Lower leg skin (tissue), 4 donors: ENCODE measurements at regions not wholly inside any gene's neighbourhood (a gene's known extent, or its start where the extent isn't known, plus 50 kb on each side); places are given as distances from the start of the nearest gene placed in this dataset.

ENCODE experiments used
- DNase-seq, 2 donors: peaks; one replicate each; pipeline ENCODE4 v3.0.0-alpha.2; 2019; ENCODE audit warnings: low spot score in 2 of 2
- H3K4me3 ChIP-seq: fragments of 200-600 bp; sonication (generic); 2 replicates; pipeline ENCODE4 v1.5.1; 2017; ENCODE audit warnings: mild to moderate bottlenecking, low read depth; ENCODE audit not compliant: poor library complexity, severe bottlenecking
- POLR2A ChIP-seq, 2 donors: fragments of 450-650 bp; IDR thresholded peaks; one replicate each; pipeline ENCODE4 v1.6.1; 2016 to 2017; ENCODE audit warnings: antibody characterized with exemption in 2 of 2, mild to moderate bottlenecking in 1 of 2, moderate library complexity in 1 of 2
- WGBS, 2 donors: methylation state at CpG; one replicate each; pipeline ENCODE4 v1.1.5; 2018; 5-methylcytosine and 5-hydroxymethylcytosine counted together
- intact Hi-C: fragments of 100-400 bp; cut with DNase I; formaldehyde crosslinking; loops from one replicate; pipeline ENCODE4 v1.15.0; 2023; ENCODE audit warnings: low total_unique reads
- TF ChIP-seq, protein P1 (sequence below), 3 donors: fragments of 450-650 bp; IDR thresholded peaks; one replicate each; pipeline ENCODE4 v1.5.1; 2016; ENCODE audit warnings: antibody characterized with exemption in 3 of 3, mild to moderate bottlenecking in 3 of 3, moderate library complexity in 2 of 3

DNA sequence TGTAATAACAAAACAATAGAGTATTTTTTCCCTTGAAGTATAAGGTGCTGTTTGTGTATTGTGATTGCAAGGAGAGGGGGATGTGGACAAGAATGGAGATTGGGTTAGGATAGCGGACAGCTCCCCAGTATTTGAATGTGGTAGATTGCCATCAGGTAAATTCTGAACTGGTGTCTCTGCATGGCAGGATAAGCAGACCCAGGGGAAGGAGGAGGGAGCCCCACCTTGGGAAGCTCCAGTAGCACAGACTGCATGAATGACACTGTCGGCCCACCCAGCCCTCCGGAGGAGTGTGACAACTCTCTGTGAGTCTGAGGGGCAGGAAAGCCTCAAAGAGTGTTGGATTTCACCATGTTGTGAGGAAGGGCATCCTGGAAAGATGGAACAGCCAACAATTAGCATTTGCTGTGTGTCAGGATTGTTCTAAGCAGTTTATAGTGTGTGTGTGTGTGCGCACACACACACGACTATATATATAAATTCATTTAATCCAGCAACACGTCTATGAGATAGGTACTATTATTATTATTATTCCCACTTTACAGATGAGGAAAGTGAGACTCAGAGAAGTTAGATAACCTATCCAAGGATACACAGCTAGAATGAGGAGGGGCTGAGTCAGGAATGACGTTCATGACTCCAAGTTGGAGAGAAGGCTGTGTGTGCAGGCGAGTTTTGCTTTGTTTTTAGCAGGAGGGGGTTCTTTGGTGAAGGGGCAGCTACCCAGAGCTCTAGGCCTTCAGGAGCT lies 63.4 kb upstream of the LCTL start:
- DNase-seq = no peak
- H3K4me3 ChIP-seq = no peak overlapping the region
- intact Hi-C loops = no loop called here
- TF ChIP-seq, protein P1, sequence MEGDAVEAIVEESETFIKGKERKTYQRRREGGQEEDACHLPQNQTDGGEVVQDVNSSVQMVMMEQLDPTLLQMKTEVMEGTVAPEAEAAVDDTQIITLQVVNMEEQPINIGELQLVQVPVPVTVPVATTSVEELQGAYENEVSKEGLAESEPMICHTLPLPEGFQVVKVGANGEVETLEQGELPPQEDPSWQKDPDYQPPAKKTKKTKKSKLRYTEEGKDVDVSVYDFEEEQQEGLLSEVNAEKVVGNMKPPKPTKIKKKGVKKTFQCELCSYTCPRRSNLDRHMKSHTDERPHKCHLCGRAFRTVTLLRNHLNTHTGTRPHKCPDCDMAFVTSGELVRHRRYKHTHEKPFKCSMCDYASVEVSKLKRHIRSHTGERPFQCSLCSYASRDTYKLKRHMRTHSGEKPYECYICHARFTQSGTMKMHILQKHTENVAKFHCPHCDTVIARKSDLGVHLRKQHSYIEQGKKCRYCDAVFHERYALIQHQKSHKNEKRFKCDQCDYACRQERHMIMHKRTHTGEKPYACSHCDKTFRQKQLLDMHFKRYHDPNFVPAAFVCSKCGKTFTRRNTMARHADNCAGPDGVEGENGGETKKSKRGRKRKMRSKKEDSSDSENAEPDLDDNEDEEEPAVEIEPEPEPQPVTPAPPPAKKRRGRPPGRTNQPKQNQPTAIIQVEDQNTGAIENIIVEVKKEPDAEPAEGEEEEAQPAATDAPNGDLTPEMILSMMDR (IDR thresholded peaks at IDR 0.05) = no peak
- TF ChIP-seq POLR2A (IDR thresholded peaks at IDR 0.05) = no peak
- 82 to 87% methylated on average over 8 of the region's 8 CpGs for WGBS, 2 donors

DNA sequence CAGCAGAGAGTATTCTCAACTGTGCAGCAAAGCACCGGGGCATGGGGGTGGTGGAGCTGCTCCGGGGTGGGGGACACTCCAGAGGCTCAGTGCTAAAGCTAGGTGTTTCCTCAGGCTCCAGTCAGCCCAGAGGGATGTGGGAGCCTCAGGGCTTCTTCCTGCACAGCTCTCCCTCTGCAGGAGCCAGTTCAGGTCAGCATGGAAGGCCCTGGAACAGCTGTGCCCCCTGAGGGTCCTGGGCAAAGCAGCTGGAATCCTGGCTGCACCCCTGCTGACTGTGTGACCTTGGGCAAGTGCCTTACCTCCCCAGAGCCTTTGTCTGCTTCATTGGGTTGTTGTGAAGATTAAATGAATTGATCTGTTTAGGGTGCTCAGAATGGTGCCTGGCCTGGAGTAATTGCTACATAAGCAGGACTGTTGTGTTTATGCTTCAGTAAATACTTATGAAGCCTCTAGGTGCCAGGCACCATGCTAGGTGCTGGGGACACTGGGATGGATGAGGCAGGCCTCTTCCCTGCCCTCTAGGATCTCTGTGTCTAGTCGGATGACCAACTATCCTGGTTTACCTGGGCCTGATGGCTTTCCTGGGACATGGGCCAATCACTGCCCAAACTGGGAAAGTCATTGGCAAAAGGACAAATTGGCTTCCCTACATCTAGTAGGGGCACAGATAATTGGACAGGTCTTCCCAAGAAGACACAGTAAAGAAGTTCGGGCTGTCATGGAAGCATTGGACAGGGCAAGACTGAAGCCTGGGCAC lies 64.2 kb upstream of the LCTL start:
- no peak overlapping the region for H3K4me3 ChIP-seq
- TF ChIP-seq POLR2A (IDR thresholded peaks at IDR 0.05) = no peak
- TF ChIP-seq, protein P1 (IDR thresholded peaks at IDR 0.05) = no peak
- intact Hi-C loops = no loop called here
- 90 to 93% methylated on average over 4 of the region's 4 CpGs for WGBS, 2 donors
- no peak for DNase-seq

DNA sequence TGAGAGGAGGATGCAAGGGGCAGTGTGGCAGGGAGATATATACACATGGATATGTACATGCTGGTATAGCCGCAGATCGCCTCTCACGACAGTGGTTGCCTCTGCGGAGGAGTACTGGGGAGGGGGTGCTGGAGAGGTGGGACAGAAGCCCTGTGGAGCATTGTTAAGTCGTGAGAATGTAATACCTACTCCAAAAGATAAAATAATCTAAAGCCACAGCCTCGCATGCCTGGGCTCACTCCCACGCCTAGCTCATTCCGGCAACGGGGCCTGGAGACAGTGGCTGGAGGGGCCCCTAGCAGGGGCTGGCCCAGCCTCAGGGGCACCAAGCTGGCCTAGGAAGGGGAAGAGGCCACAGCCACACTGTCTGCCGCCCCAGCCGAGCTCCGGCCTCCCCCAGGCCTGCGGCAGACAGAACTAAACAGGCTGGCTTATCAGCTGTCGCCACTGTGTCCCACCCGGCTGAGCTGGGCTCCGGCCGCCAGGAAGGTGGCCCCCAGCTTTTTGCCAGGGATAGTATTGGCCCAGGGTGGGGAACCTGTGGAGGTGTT lies 65.1 kb upstream of the LCTL start:
- 92 to 96% methylated on average over 12 to 16 of the region's 17 CpGs for WGBS, 2 donors
- no peak for TF ChIP-seq POLR2A (IDR thresholded peaks at IDR 0.05)
- TF ChIP-seq, protein P1 (IDR thresholded peaks at IDR 0.05) = no peak
- intact Hi-C loops = no loop called here
- no peak for DNase-seq
- no peak overlapping the region for H3K4me3 ChIP-seq

DNA sequence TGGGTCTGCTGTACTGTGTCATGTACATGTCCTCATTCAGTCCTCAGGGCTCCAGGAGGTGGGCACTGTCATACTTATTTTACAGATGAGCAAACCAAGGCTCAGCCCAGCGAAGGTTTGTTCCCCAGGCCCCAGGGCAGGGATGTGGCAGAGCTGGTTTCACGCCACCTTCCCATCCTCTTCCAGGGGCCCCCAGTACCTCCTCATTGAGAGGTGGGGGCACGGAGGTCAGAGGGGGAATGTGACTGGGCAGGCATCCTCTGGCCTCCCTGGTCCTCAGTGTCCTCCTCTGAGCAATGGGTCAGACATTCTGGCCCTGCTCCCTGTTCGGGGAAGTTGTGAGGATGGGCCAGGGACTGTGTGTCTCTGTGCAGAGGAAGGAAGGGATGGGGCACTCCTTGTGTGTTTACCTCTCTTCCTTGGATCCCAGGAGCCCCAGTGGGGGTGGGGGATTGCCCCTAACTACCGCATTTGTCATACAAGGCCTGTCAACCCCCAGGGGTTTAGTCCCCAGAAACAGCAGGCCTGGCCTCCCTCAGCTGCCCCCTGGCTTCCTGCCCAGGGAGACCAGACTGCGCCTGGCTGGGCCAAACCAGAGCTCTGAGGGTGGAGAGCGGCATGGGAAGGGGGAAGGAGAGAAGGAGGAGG lies 65.9 kb upstream of the LCTL start:
- 81 to 87% methylated on average over 7 of the region's 7 CpGs for WGBS, 2 donors
- no peak for DNase-seq
- no peak for TF ChIP-seq POLR2A (IDR thresholded peaks at IDR 0.05)
- TF ChIP-seq, protein P1 (IDR thresholded peaks at IDR 0.05) = no peak
- intact Hi-C loops = no loop called here
- no peak overlapping the region for H3K4me3 ChIP-seq

DNA sequence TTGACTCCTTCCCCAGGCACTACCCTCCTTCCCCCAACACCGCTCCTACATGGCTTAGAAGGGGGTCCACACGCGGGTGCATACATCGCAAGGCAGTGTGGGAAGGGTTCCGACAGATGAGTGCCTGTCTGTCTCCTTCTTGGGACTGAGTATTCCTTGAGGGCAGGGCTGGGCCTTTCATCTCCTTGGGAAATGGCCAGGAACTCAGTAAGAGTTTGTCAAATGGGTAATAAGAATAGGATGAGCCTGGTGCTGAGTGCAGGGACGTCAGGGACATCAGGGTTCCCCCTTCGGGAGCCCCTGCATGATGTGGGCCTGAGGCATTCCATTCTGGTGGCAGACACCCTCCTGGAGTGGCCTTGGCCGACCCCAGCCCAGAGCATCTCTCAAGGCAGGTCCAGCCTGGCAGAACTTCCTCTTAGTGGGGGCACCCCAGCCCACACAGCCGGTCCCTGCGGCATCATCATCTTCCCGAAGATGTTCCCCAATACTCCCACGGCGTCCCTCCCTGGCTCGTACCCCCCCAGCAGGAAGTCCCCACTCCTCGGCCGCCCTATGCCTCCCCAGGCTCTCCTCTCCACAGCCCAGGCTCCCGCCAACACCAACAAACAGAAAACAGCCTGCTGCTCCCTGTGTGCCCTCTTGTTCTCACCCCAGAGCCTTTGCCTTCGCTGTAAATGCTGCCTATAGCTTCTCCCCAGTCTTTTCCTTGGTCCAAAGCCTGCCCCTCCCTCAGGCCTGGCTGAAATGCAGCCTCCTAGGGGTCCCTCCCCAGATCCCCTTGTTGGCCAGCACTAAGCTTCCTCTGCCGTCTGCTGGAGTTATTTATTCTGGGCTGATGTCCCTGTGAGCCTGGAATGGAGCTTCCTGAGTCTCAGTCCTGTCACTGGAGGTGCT lies 67.5 kb upstream of the LCTL start:
- H3K4me3 ChIP-seq = no peak overlapping the region
- TF ChIP-seq, protein P1 (IDR thresholded peaks at IDR 0.05) = no peak
- no peak for TF ChIP-seq POLR2A (IDR thresholded peaks at IDR 0.05)
- no peak for DNase-seq
- 49 to 54% methylated on average over 19 of the region's 19 CpGs for WGBS, 2 donors
- intact Hi-C loops = no loop called here
